Frontal cortex (tissue), 3 donors: ENCODE measurements at regions not wholly inside any gene's neighbourhood (a gene's known extent, or its start where the extent isn't known, plus 50 kb on each side); places are given as distances from the start of the nearest gene placed in this dataset.
"Not testable (repeated sequence)": the region's sequence is repeated elsewhere in the genome, so short reads cannot be mapped to it uniquely, and the experiment has no call there.

Source experiments
- DNase-seq, 2 donors: peaks; one replicate each; pipeline ENCODE4 v3.0.0; 2012; ENCODE audit warnings: low spot score in 2 of 2
- FAIRE-seq: peaks from 2 replicates; lab custom pipeline; 2012; peaks lifted over from hg19 to GRCh38; lab: Jason Lieb, UNC
- donor health status: control.
- donor health status: control.
- donor health status: control.

DNA sequence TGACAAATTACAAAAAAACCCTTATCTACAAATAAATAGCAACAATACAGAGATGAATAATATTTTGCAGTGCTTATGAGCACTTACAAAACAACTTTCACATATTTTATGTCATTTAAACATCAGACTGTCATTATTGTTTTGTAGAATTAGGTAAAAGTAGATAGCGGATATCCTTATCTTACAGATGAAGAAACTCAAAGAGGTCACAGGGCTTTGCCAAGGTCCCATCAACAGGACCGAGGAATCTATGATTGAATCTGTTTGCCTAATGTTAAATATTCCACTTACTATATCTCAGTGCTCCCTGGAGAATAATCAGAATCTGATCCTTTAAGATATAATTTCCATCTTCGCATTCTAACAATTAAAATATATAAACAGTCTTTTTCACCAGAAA lies 119.0 kb downstream of the GASK1B start:
- DNase-seq (no peak), FAIRE-seq (no peak)

DNA sequence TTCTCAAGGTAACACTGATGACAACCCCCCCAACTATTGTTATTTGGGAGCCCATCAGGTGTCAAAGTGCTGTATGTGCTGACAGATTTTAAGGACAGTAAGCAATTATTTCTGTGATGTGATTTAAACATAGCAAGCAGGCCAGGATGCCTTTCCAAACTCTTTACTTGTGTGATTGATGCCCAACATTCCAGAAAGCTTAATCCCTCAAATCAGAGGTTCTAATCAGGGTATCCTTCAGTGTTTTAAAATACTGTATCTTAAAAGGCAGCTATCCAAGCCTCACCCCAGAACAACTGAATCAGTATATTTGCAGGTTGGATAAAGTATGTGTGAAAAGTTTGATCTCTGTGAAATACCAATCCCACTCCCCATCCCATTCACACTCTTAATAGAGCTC lies 119.7 kb downstream of the GASK1B start:
- FAIRE-seq, result no peak
- no peak for DNase-seq

GRCh38 chr4:158051401-158052235 lies 121.2 kb downstream of the GASK1B start:
- DNase-seq, result no peak
- FAIRE-seq, result no peak

GRCh38 chr4:158050942-158051341 lies 121.9 kb downstream of the GASK1B start:
- DNase-seq (no peak), FAIRE-seq (no peak)

GRCh38 chr4:158046345-158046744 lies 126.5 kb downstream of the GASK1B start:
- FAIRE-seq (no peak), DNase-seq (no peak)

- DNase-seq (no peak), FAIRE-seq (no peak)
Observed at GRCh38 chr4:158043971-158044618, 128.7 kb downstream of the GASK1B start.

DNA sequence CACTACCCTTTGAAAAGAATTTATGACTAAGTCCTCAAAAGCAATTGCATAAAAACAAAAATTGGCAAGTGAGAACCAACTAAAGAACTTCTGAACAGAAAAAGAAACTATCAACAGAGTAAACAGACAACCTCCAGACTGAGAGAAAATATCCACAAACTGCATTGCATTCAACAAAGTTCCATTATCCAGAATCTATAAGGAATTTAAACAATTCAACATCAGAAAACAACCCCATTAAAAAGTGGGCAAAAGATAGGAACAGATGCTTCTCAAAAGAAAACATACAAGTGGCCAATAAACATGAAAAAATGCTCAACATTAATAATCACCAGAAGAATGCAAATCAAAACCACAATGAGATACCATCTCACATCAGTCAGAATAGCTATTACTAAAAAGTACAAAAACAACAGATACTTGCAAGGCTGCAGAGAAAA lies 130.2 kb downstream of the GASK1B start:
- FAIRE-seq (no peak), DNase-seq (no peak)

- no peak for FAIRE-seq
- DNase-seq, result no peak
Observed at GRCh38 chr4:158038718-158039117, 134.1 kb downstream of the GASK1B start.

DNA sequence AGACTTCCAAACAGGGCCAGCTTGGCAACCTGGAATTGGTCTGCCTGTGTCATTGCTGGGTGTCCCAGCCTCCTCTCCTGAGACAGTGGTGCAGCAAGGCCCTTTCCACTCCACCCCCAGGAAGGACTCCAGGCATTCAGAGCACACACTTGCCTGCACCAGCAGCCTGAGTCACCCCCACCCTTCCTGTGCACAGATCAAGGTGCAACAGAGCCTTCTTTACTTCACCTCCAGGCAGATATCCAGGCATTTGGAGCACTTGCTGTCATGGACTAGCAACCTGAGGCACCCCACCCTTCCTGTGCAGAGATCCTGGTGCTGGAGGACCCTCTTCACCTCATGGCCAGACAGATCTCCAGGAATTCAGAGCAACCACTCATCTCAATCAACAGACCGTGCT lies 135.8 kb downstream of the GASK1B start:
- FAIRE-seq (no peak), DNase-seq (no peak)

DNA sequence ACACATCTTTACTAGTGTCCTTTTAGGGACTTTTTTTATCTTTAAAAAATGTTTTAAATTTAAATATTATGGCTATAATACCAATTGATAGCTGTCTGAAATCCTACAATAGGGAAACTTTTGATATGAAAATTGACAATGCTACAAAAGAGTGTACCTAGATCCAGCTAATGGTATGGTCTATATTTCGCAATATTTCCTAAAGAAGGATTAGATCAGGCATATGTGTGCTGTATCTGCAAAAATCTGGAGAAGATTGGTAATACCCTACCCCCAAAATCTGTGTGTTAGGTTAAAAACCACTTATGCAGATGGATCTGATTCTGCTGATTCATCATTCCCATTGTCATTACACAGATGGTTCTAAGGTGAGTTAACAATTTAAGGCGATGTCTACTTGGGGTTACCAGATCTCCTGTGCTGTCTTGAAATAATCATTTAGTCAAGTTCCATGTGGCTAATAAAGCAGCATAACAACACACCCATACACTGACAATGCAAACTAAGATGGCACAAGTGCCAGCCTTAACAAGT lies 137.1 kb downstream of the GASK1B start:
- FAIRE-seq, result no peak

GRCh38 chr4:158033416-158034120 lies 139.3 kb downstream of the GASK1B start:
- DNase-seq (no peak), FAIRE-seq (no peak)

More for the DNA sequence above, 137.1 kb downstream of the GASK1B start:
- DNase-seq, result no peak

- DNase-seq, result no peak
- no peak for FAIRE-seq
Observed at GRCh38 chr4:158032733-158033415, 140.0 kb downstream of the GASK1B start.

DNA sequence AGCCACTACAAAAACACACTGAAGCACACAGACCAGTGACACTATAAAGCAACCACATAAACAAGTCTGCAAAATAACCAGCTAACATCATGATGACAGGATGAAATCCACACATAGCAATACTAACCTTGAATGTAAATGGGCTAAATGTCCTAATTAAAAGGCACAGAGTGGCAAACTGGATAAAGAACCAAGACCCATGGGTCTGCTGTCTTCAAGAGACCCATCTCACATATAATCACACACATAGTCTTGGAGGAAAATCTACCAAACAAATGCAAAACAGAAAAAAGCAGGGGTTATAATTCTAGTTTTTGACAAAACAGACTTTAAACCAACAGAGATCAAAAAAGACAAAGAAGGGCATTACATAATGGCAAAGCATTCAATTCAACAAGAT lies 144.4 kb downstream of the GASK1B start:
- not testable (repeated sequence) for DNase-seq, FAIRE-seq

GRCh38 chr4:158025131-158025530 lies 147.7 kb downstream of the GASK1B start:
- DNase-seq (no peak), FAIRE-seq (no peak)

DNA sequence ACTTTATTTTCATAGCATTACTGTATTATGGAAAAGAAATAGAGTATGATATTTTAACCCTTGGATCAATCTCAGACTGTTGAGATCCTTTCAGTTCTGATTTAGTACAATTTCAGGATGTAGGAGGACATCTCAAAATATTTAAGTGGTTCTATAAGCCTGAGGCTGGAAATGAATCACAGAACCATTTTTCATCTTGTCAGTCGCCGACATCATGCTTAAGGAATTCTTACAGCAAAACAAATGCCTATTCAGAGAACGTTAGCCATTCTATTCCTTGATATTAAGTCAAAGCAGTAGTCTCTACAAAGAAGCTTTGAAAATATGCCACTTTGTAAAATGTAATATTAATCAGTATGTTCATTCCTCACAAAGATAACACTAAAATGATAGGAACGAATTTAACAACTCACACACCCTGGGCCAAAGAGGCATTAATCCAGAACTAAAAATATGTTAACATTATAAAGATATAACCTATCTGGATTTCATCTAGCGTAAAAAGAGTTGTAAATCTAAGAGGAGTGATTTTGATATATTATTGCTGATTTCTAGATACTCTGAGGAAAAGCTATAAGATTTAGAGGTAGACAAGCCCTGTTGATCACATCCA lies 152.0 kb downstream of the GASK1B start:
- DNase-seq (no peak), FAIRE-seq (no peak)

DNA sequence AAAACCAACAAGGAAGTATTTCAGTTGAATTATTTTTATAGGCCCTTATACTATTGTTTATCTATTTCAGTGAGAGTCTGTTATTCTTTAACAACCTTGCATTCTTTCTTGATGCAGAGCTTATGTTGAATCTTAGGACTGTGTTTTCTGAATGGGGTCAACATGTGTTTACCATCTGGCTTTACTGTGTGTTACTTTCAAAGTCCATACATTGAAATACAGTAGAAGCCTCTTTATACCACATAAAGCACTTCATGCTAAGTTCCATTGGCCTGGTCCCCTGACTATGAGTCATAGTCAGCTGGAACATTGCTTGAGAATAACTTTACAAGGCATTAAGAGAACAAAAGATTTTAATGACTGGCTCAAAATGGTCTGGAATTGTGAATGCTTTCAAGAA lies 152.6 kb downstream of the GASK1B start:
- FAIRE-seq (no peak), DNase-seq (no peak)

DNA sequence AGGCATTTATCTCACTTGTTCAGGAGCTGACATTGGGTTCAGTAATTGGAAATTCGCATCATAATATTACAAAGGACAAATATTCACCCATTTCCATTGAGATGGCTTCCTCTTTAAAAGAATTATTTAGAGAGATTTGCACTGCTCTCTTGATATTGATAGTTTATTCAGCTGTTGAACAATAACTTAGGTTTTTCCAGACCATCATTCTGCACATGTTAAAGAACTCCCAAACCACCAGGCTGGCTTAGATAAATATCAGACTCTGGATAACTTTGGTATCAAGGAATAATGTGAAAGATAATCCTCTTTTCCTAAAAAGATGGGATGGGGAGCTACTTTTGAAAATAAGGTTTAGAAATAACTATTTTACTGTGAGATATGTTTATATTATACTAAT lies 154.0 kb downstream of the GASK1B start:
- FAIRE-seq (no peak), DNase-seq (no peak)

GRCh38 chr4:158018221-158018830 lies 154.5 kb downstream of the GASK1B start:
- FAIRE-seq, result no peak

DNA sequence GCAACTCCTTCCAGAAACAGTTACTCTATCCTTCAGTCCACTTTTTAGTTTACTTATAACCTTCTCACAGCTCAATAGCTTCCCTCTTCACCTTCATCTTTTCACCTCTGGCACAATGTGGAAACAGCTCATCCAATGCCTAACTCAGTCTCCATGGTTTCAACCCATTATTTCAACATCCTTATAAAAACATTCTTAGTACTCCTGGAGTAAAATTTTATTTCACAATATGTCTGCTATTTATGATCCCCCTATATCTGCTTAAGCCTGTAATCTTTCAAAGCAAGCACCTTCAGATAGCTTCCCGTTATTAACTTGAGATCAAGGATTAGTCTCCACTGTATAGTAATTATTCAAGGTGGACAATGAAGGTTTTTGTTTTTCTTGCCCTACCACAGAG lies 156.3 kb downstream of the GASK1B start:
- FAIRE-seq (no peak), DNase-seq (no peak)

More at GRCh38 chr4:158018221-158018830, 154.5 kb downstream of the GASK1B start:
- no peak for DNase-seq
